ENCODE measurements at regions not wholly inside any gene's neighbourhood (a gene's known extent, or its start where the extent isn't known, plus 50 kb on each side); places are given as distances from the start of the nearest gene placed in this dataset.

DNA sequence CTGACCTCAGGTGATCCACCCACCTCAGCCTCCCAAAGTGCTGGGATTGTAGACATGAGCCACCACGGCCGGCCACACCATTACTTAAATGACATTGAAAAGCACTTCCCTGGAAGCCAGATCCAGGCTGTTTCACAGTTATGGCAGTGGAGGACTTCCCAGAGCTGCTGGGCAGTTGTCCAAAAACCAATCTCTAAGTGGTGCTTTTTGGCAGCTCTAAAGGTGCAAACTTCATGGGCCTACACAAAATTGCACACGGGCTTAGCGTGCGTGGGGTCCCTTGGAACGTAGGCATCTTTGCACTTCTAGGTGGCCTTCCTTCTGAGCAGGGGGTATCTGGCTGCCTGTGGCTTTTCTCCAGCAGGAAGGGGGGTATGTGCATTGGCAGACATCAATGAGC, 172.3 kb downstream of the SHOX start:
- H2AFZ ChIP-seq, result no peak overlapping the region
- H3K9me3 ChIP-seq (ENCODE audit: control insufficient read depth, low read length), result no peaks in the 10 kb centered on the region
- H3K9ac ChIP-seq, result no peak overlapping the region
- H3K36me3 ChIP-seq (ENCODE audit: control insufficient read depth, insufficient read depth, low read length), result no peaks in the 10 kb centered on the region
- no peaks in the 10 kb centered on the region for H3K79me2 ChIP-seq
- TF ChIP-seq, protein P1, sequence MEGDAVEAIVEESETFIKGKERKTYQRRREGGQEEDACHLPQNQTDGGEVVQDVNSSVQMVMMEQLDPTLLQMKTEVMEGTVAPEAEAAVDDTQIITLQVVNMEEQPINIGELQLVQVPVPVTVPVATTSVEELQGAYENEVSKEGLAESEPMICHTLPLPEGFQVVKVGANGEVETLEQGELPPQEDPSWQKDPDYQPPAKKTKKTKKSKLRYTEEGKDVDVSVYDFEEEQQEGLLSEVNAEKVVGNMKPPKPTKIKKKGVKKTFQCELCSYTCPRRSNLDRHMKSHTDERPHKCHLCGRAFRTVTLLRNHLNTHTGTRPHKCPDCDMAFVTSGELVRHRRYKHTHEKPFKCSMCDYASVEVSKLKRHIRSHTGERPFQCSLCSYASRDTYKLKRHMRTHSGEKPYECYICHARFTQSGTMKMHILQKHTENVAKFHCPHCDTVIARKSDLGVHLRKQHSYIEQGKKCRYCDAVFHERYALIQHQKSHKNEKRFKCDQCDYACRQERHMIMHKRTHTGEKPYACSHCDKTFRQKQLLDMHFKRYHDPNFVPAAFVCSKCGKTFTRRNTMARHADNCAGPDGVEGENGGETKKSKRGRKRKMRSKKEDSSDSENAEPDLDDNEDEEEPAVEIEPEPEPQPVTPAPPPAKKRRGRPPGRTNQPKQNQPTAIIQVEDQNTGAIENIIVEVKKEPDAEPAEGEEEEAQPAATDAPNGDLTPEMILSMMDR (IDR thresholded peaks at IDR 0.05), result no peak
- no peaks in the 10 kb centered on the region for H3K4me1 ChIP-seq
- H3K4me3 ChIP-seq (ENCODE audit: low read depth, low read length), result no peak overlapping the region
- H3K4me2 ChIP-seq (ENCODE audit: low read length), result no peak overlapping the region
- no peak overlapping the region for H3K27ac ChIP-seq
- H3K27me3 ChIP-seq (ENCODE audit: control insufficient read depth, insufficient read depth, low read length), result no peaks in the 10 kb centered on the region

DNA sequence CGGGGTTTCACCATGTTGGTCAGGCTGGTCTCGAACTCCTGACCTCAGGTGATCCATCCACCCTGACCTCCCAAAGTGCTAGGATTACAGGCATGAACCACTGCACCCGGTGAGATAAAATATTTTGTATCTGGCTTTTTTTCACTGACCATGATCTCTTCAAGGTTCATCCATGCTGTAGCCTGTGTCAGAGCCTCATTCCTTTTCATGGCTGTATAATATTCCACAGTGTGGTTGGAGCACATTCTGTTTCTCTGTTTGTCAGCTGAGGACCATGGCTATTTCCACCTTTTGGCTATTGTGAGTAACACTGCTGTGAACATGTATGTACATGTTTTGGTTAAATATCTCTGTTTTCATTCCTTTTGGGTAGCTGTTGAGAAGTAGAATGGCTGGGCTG, 169.2 kb downstream of the SHOX start:
- TF ChIP-seq, protein P1 (IDR thresholded peaks at IDR 0.05), result no peak
- no peak overlapping the region for H3K9ac ChIP-seq
- no peak overlapping the region for H3K4me3 ChIP-seq (ENCODE audit: low read depth, low read length)

DNA sequence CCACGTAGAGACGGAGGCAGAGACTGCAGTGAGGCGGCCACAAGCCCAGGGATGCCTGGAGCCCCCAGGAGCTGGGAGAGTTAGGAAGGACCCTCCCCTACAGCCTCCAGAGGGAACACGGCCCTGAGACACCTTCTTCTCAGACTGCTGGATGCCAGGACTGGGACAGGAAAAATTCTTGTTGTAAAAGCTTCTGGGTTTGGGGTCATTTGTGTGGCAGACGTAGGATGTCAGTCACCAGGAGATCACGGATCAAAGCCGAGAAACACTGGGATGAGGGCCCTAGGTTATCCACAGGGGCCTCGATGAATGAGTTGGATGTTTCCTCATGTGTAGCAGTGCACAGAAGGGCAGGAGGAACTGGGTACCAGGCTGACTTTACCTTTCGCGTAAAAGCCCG, 163.7 kb downstream of the SHOX start:
- H3K9ac ChIP-seq, result no peak overlapping the region
- no peaks in the 10 kb centered on the region for H3K9me3 ChIP-seq (ENCODE audit: control insufficient read depth, low read length)
- no peak overlapping the region for H2AFZ ChIP-seq
- TF ChIP-seq, protein P1 (IDR thresholded peaks at IDR 0.05), result no peak
- no peaks in the 10 kb centered on the region for H3K4me1 ChIP-seq
- no peaks in the 10 kb centered on the region for H3K27me3 ChIP-seq (ENCODE audit: control insufficient read depth, insufficient read depth, low read length)
- H3K36me3 ChIP-seq (ENCODE audit: control insufficient read depth, insufficient read depth, low read length), result no peaks in the 10 kb centered on the region
- no peak overlapping the region for H3K4me2 ChIP-seq (ENCODE audit: low read length)
- no peak overlapping the region for H3K27ac ChIP-seq
- H3K79me2 ChIP-seq, result no peaks in the 10 kb centered on the region
- H3K4me3 ChIP-seq (ENCODE audit: low read depth, low read length), result no peak overlapping the region

More for the DNA sequence above, 169.2 kb downstream of the SHOX start:
- H3K9me3 ChIP-seq (ENCODE audit: control insufficient read depth, low read length), result no peaks in the 10 kb centered on the region
- H2AFZ ChIP-seq, result no peak overlapping the region
- H3K4me2 ChIP-seq (ENCODE audit: low read length), result no peak overlapping the region
- no peak overlapping the region for H3K27ac ChIP-seq
- H3K4me1 ChIP-seq, result no peaks in the 10 kb centered on the region
- H3K36me3 ChIP-seq (ENCODE audit: control insufficient read depth, insufficient read depth, low read length), result no peaks in the 10 kb centered on the region
- H3K27me3 ChIP-seq (ENCODE audit: control insufficient read depth, insufficient read depth, low read length), result no peaks in the 10 kb centered on the region
- no peaks in the 10 kb centered on the region for H3K79me2 ChIP-seq

DNA sequence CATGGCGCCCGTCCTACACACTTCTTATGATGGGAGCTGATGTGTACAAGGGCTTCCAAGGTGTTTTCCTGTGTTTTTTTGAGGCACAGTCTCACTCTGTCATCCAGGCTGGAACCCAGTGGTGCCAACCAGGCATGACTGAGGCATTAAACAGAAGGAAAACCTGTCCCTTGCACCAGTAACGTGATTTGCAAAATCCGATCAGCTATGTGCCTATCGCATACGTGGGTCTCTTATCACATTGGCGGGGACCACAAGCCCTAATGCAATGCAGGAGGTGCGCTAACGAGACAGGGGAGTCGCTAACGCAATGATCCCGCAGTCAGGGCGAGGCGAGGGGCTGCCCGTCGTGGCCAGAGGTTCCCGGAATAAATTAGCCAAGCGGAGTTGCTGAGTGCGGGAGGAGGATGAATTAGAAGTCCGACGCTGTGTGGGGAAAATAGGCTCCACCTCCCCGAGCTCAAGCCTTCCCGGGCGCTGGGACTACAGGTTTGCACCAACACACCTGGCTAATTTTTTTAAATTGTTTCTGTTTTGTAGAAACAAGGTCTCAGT, 162.7 kb downstream of the SHOX start:
- Histone ChIP-seq H3K27ac (no peak overlapping the region), H3K9ac (no peak overlapping the region), H3K27me3 (ENCODE audit: control insufficient read depth, insufficient read depth, low read length) (no peaks in the 10 kb centered on the region), H3K79me2 (no peaks in the 10 kb centered on the region), H3K4me1 (no peaks in the 10 kb centered on the region), H3K4me2 (ENCODE audit: low read length) (no peak overlapping the region), H3K36me3 (ENCODE audit: control insufficient read depth, insufficient read depth, low read length) (no peaks in the 10 kb centered on the region), H2AFZ (no peak overlapping the region), H3K9me3 (ENCODE audit: control insufficient read depth, low read length) (no peaks in the 10 kb centered on the region), H3K4me3 (ENCODE audit: low read depth, low read length) (no peak overlapping the region)
- TF ChIP-seq, protein P1 (IDR thresholded peaks at IDR 0.05), result no peak

DNA sequence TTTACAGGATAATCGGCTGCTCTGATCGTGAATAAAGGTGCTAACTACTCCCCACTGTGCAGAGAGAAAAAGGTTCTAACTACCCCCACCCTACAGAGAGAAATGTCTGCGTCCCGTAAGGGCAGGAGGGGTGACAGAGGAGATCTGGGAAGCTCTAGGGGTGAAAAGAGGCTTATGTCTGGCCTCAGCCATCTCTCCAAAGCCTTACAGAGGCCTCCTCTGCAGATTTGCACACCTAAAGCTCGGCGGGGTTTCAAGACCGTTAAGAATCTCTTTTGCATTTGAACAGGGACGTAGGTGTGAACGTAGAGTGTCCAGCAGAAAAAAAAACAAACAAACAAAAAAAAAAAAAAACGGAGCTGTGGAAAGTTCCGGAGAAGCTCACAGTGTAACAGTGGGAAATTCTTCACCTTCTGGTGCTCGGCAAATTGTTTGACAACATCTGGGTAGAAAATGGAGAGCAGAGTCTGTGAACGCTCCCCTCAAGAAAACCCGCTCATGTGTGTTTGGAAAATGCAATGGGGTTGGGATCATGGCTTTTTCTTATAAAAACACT, 161.0 kb downstream of the SHOX start:
- Histone ChIP-seq H3K9ac (no peak overlapping the region), H3K27ac (no peak overlapping the region), H3K9me3 (ENCODE audit: control insufficient read depth, low read length) (no peaks in the 10 kb centered on the region), H3K4me3 (ENCODE audit: low read depth, low read length) (no peak overlapping the region), H2AFZ (no peak overlapping the region), H3K4me1 (no peaks in the 10 kb centered on the region), H3K4me2 (ENCODE audit: low read length) (no peak overlapping the region), H3K27me3 (ENCODE audit: control insufficient read depth, insufficient read depth, low read length) (no peaks in the 10 kb centered on the region), H3K79me2 (no peaks in the 10 kb centered on the region), H3K36me3 (ENCODE audit: control insufficient read depth, insufficient read depth, low read length) (no peaks in the 10 kb centered on the region)
- TF ChIP-seq, protein P1 (IDR thresholded peaks at IDR 0.05), result no peak

All from parathyroid adenoma (tissue), 2 donors.